HG02759 (cell line): ENCODE measurements at regions not wholly inside any gene's neighbourhood (a gene's known extent, or its start where the extent isn't known, plus 50 kb on each side); places are given as distances from the start of the nearest gene placed in this dataset.

ENCODE experiments used
- ATAC-seq: cut with Tn5 transposase; IDR thresholded peaks from one replicate; pipeline ENCODE4 v1.9.1; 2021; ENCODE audit warnings: mild to moderate bottlenecking, moderate library complexity; ENCODE audit not compliant: unreplicated experiment

DNA sequence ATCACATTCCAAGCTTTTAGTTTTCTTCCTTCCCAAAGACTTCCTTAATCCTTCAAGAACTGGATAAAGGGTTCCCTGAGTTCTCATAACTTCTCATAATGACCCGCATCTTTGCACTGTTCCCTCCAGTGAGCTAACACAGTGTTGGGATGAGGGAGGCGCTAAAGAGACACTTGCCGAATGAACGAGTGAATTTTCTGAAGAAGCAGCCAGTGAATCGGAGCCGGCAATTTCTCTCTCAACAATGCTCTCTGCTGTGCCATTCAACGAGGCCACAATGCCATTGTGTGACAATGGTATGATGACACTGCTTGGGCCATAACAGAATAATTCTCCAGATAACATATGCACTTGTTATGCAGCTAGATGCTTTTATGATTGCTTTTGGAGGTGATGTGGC, 51.4 kb upstream of the ZFP42 start:
- no peak for ATAC-seq
